OCI-LY1 (cell line): ENCODE measurements at regions not wholly inside any gene's neighbourhood (a gene's known extent, or its start where the extent isn't known, plus 50 kb on each side); places are given as distances from the start of the nearest gene placed in this dataset.

Source experiments
- EZH2 ChIP-seq: fragments of 200-600 bp; sonication (generic), shearing (Covaris generic); IDR thresholded peaks from 2 replicates; pipeline ENCODE4 v1.8.0; 2017; ENCODE audit warnings: borderline replicate concordance, mixed run types, mild to moderate bottlenecking, antibody characterized with exemption, low read length, moderate library complexity, mixed read lengths
- TF ChIP-seq, protein P1 (sequence below): fragments of 200-600 bp; sonication (generic), shearing (Covaris generic); IDR thresholded peaks from 2 replicates; pipeline ENCODE4 v1.5.1; 2017; ENCODE audit warnings: mild to moderate bottlenecking, antibody characterized with exemption, low read length, moderate library complexity, mixed read lengths

- TF ChIP-seq, protein P1, sequence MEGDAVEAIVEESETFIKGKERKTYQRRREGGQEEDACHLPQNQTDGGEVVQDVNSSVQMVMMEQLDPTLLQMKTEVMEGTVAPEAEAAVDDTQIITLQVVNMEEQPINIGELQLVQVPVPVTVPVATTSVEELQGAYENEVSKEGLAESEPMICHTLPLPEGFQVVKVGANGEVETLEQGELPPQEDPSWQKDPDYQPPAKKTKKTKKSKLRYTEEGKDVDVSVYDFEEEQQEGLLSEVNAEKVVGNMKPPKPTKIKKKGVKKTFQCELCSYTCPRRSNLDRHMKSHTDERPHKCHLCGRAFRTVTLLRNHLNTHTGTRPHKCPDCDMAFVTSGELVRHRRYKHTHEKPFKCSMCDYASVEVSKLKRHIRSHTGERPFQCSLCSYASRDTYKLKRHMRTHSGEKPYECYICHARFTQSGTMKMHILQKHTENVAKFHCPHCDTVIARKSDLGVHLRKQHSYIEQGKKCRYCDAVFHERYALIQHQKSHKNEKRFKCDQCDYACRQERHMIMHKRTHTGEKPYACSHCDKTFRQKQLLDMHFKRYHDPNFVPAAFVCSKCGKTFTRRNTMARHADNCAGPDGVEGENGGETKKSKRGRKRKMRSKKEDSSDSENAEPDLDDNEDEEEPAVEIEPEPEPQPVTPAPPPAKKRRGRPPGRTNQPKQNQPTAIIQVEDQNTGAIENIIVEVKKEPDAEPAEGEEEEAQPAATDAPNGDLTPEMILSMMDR, result no peak
- TF ChIP-seq EZH2, result no peak
These were observed 91.5 kb downstream of the RAD51AP2 start for GRCh38 chr2:17426743-17427142.
